ENCODE measurements at regions not wholly inside any gene's neighbourhood (a gene's known extent, or its start where the extent isn't known, plus 50 kb on each side); places are given as distances from the start of the nearest gene placed in this dataset.

DNA sequence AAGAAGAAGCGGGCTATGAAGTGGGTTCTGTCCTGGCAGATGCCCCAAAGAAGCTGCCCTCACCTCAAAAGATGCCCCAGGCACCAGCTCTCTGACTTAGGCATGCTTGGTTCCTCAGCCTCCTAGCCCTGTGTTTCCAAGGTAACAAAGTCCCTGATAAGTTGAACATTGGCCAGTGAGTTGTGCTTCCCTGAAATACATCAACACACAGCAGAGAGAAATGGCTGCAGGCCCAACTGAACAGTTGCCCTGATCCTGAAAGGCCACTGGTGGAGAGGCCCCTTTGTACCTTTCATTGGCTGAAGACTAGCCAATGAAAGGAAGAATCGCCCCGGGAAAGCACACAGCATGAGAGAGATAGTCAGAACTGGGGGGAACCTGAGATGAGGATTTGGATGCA lies 169.9 kb upstream of the CTNNB1 start:
- no peak for TF ChIP-seq CTCF (IDR thresholded peaks at IDR 0.05)
- no peak for TF ChIP-seq POLR2A (IDR thresholded peaks at IDR 0.05)
- WGBS, 2 donors: 61 to 64% methylated on average over 3 of the region's 3 CpGs
- no peak overlapping the region for H3K4me3 ChIP-seq
- no peaks in the 10 kb centered on the region for H3K27me3 ChIP-seq
- intact Hi-C loops (cut with DNase I): no loop called here
- H3K9me3 ChIP-seq: no peaks in the 10 kb centered on the region
- DNase-seq: no peak
- no peaks in the 10 kb centered on the region for H3K36me3 ChIP-seq
- no peak overlapping the region for H3K27ac ChIP-seq
- H3K4me1 ChIP-seq: peaks cover 0 to 8% (median 5%) of the 10 kb centered on the region in 3 donors

GRCh38 chr3:41030220-41030619 lies 169.1 kb upstream of the CTNNB1 start:
- no peak for TF ChIP-seq POLR2A (IDR thresholded peaks at IDR 0.05)
- no peak for TF ChIP-seq CTCF (IDR thresholded peaks at IDR 0.05)
- H3K27me3 ChIP-seq: no peaks in the 10 kb centered on the region
- H3K4me3 ChIP-seq: no peak overlapping the region
- H3K36me3 ChIP-seq: no peaks in the 10 kb centered on the region
- no peaks in the 10 kb centered on the region for H3K9me3 ChIP-seq
- H3K27ac ChIP-seq: no peak overlapping the region
- no peak for DNase-seq
- intact Hi-C loops (cut with DNase I): no loop called here
- whole genome bisulfite sequencing, 2 donors: 75 to 84% methylated on average over 3 of the region's 4 CpGs
- peaks cover 0 to 8% (median 5%) of the 10 kb centered on the region in 3 donors for H3K4me1 ChIP-seq

DNA sequence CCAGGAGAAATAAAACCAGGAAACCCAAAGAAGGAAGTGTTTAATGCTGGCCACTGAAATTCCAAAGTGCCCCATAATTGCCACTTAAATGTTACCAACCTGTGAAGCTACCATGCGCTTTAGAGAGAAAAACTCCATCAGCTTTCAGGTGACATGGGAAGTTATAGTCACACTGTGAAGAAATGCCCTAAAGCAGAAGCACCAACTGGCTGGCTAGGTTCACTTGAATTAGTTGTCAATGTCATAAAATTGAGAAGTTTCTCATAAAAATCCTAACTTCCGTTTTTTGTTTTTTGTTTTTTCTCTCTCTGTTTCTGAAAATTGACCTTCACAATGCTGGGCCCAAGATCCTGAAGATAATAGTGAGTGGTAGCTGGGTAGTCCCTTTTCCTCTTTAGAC lies 167.9 kb upstream of the CTNNB1 start:
- intact Hi-C loops (cut with DNase I): no loop called here
- WGBS, 2 donors: 75 to 77% methylated on average over 2 of the region's 2 CpGs
- peaks cover 0 to 5% (median 2%) of the 10 kb centered on the region in 3 donors for H3K4me1 ChIP-seq
- no peak overlapping the region for H3K27ac ChIP-seq
- no peaks in the 10 kb centered on the region for H3K9me3 ChIP-seq
- H3K36me3 ChIP-seq: no peaks in the 10 kb centered on the region
- H3K27me3 ChIP-seq: no peaks in the 10 kb centered on the region
- no peak for DNase-seq
- TF ChIP-seq CTCF (IDR thresholded peaks at IDR 0.05) (no peak), POLR2A (IDR thresholded peaks at IDR 0.05) (no peak)
- H3K4me3 ChIP-seq: no peak overlapping the region

DNA sequence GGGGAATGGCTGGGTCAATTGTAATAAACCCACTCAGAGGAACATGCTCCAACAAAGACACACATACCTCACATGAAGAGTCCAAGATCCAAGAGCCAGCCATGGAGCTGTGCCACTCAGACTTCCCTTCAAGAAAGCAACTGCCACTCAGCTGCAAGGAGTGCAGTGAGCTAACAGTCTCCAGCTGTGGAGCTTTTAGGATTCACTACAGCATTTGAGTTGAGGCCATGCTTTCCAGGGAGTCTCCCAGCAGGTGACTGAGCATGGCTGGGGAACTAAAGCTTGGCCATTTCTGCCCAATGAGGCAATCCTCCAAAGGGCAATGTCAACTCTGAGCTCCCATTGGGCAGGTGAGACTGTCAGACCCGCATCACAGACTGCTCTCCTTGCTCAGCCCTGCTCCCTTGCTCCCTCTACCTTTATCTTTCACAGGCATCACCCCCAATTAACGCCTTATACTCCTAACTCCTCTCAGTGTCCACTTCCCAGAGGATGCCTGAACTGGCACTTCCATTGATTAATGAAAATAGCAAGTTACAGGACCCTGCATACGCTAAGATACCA lies 165.3 kb upstream of the CTNNB1 start:
- Histone ChIP-seq H3K36me3 (no peaks in the 10 kb centered on the region), H3K27ac (no peak overlapping the region), H3K4me1 (no peaks in the 10 kb centered on the region), H3K27me3 (no peaks in the 10 kb centered on the region), H3K9me3 (no peaks in the 10 kb centered on the region), H3K4me3 (no peak overlapping the region)
- TF ChIP-seq POLR2A (IDR thresholded peaks at IDR 0.05) (no peak), CTCF (IDR thresholded peaks at IDR 0.05) (no peak)
- DNase-seq: no peak
- intact Hi-C loops (cut with DNase I): no loop called here
- 84 to 87% methylated on average over 3 of the region's 3 CpGs for WGBS, 2 donors

GRCh38 chr3:41035456-41036022 lies 163.8 kb upstream of the CTNNB1 start:
- 38 to 55% methylated on average over 2 of the region's 2 CpGs for WGBS, 2 donors
- no peaks in the 10 kb centered on the region for H3K36me3 ChIP-seq
- no peak overlapping the region for H3K27ac ChIP-seq
- no peaks in the 10 kb centered on the region for H3K27me3 ChIP-seq
- no peak for DNase-seq
- intact Hi-C loops (cut with DNase I): no loop called here
- no peaks in the 10 kb centered on the region for H3K4me1 ChIP-seq
- no peaks in the 10 kb centered on the region for H3K9me3 ChIP-seq
- no peak for TF ChIP-seq POLR2A (IDR thresholded peaks at IDR 0.05)
- TF ChIP-seq CTCF (IDR thresholded peaks at IDR 0.05): no peak
- no peak overlapping the region for H3K4me3 ChIP-seq

Measured in esophagus squamous epithelium (tissue), 5 donors.